Parathyroid adenoma (tissue), 2 donors: ENCODE measurements at regions not wholly inside any gene's neighbourhood (a gene's known extent, or its start where the extent isn't known, plus 50 kb on each side); places are given as distances from the start of the nearest gene placed in this dataset.

Source experiments
- H2AFZ ChIP-seq: fragments of 300-600 bp; sonication (generic); one replicate; pipeline ENCODE4 v1.7.0; 2017; ENCODE audit warnings: antibody characterized with exemption, mild to moderate bottlenecking
- H3K27ac ChIP-seq: fragments of 300-600 bp; sonication (generic); one replicate; pipeline ENCODE4 v1.7.0; 2017
- H3K27me3 ChIP-seq: fragments of 300-600 bp; sonication (generic); one replicate; pipeline ENCODE4 v1.7.0; 2017; ENCODE audit warnings: low read length; ENCODE audit not compliant: control insufficient read depth, insufficient read depth
- H3K36me3 ChIP-seq: fragments of 300-600 bp; sonication (generic); one replicate; pipeline ENCODE4 v1.7.0; 2017; ENCODE audit warnings: low read length; ENCODE audit not compliant: control insufficient read depth, insufficient read depth
- H3K4me1 ChIP-seq: fragments of 300-600 bp; sonication (generic); one replicate; pipeline ENCODE4 v1.7.0; 2017; ENCODE audit warnings: control low read depth
- H3K4me2 ChIP-seq: fragments of 300-600 bp; sonication (generic); one replicate; pipeline ENCODE4 v1.7.0; 2017; ENCODE audit warnings: low read length
- H3K4me3 ChIP-seq: fragments of 300-600 bp; sonication (generic); one replicate; pipeline ENCODE4 v1.7.0; 2017; ENCODE audit warnings: low read depth, low read length
- H3K79me2 ChIP-seq: fragments of 300-600 bp; sonication (generic); one replicate; pipeline ENCODE4 v1.7.0; 2017; ENCODE audit warnings: control low read depth
- H3K9ac ChIP-seq: fragments of 300-600 bp; sonication (generic); one replicate; pipeline ENCODE4 v1.7.0; 2017; ENCODE audit warnings: mild to moderate bottlenecking
- H3K9me3 ChIP-seq: fragments of 300-600 bp; sonication (generic); one replicate; pipeline ENCODE4 v1.7.0; 2017; ENCODE audit warnings: low read length; ENCODE audit not compliant: control insufficient read depth
- TF ChIP-seq, protein P1 (sequence below): fragments of 300-600 bp; sonication (generic); IDR thresholded peaks from one replicate; pipeline ENCODE4 v1.7.0; 2017; ENCODE audit warnings: antibody characterized with exemption, mild to moderate bottlenecking
- donor health status: primary hyperparathyroidism.

DNA sequence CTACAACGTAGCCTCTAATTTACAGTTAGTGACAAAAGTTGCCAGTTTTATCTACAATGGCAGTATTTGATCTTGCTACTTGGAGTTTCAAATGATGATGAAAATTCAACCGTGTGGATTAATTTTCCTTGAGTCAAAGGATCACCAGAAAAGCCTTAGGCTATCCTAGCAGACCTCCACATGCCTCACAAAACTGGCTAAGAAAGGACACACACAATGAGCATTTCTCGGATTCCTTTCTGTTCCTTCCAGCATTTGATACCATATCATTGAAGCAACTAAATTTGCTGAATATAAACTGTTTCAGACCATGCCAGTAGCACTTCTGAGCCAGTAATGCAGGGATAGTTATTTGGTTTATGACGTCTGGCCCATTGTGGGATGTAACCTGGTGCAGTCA, 587.4 kb upstream of the MDFIC2 start:
- no peaks in the 10 kb centered on the region for H3K4me1 ChIP-seq
- H3K4me3 ChIP-seq: no peak overlapping the region
- no peak overlapping the region for H3K27ac ChIP-seq
- TF ChIP-seq, protein P1, sequence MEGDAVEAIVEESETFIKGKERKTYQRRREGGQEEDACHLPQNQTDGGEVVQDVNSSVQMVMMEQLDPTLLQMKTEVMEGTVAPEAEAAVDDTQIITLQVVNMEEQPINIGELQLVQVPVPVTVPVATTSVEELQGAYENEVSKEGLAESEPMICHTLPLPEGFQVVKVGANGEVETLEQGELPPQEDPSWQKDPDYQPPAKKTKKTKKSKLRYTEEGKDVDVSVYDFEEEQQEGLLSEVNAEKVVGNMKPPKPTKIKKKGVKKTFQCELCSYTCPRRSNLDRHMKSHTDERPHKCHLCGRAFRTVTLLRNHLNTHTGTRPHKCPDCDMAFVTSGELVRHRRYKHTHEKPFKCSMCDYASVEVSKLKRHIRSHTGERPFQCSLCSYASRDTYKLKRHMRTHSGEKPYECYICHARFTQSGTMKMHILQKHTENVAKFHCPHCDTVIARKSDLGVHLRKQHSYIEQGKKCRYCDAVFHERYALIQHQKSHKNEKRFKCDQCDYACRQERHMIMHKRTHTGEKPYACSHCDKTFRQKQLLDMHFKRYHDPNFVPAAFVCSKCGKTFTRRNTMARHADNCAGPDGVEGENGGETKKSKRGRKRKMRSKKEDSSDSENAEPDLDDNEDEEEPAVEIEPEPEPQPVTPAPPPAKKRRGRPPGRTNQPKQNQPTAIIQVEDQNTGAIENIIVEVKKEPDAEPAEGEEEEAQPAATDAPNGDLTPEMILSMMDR: no peak
- no peaks in the 10 kb centered on the region for H3K36me3 ChIP-seq
- no peak overlapping the region for H2AFZ ChIP-seq
- no peaks in the 10 kb centered on the region for H3K9me3 ChIP-seq
- H3K9ac ChIP-seq: no peak overlapping the region
- H3K4me2 ChIP-seq: no peak overlapping the region
- H3K79me2 ChIP-seq: no peaks in the 10 kb centered on the region
- H3K27me3 ChIP-seq: no peaks in the 10 kb centered on the region

DNA sequence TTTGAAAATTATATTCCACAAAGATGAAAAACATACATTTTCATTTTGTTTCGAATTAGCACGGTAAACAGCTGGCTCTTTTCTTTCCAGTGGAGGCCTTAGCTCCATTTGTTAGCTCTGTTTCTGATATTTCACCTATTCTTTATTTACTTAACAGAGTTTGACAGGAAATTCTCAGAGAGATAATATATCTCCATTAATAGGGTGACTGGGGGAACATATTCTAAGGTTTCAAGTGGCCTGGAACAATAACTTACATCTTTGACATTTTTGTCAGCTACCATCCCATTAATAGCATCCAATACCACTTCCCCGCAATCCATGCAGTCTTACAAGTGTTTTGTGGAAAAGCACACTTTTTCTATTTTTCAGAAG, 577.6 kb upstream of the MDFIC2 start:
- Histone ChIP-seq H3K79me2 (no peaks in the 10 kb centered on the region), H2AFZ (no peak overlapping the region), H3K4me2 (no peak overlapping the region), H3K4me1 (no peaks in the 10 kb centered on the region), H3K36me3 (no peaks in the 10 kb centered on the region), H3K9ac (no peak overlapping the region), H3K9me3 (no peaks in the 10 kb centered on the region), H3K4me3 (no peak overlapping the region), H3K27ac (no peak overlapping the region), H3K27me3 (no peaks in the 10 kb centered on the region)
- TF ChIP-seq, protein P1: no peak

DNA sequence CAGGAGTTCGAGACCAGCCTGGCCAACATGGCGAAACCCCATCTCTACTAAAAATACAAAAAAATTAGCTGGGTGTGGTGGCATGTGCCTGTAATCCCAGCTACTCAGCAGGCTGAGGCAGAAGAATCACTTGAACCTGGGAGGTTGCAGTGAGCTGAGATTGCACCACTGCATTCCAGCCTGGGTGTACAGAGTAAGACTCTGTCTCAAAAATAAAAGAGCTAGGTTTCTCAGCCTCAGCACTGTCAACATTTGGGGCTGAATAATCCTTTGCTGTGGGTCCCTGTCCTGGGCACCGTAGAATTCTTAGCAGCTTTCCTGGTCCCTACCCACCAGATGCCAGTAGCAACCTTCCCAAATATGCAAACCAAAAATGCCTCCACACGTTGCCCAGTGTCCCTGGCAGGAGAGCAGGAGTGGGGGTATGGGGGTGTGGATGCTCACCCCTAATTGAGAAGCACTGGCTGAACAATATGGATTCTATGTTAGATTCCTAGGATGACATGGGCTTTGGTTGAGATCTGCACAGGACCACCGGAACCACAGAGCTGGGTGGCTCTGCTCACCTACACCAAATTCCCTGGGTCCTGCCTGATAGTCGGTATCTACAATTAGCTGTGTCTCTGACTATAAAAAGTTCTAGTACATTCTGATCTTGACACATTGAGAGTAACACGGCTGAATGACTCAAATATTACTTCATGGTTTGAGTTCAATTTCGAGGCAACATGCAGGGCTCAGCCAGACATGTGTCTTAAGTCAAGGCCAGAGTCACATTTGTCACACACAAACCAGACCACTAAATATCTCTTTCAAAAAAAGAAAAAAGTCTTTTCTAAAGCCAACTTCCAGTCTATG, 577.0 kb upstream of the MDFIC2 start:
- no peak overlapping the region for H3K4me3 ChIP-seq
- H3K27ac ChIP-seq: no peak overlapping the region
- no peak overlapping the region for H3K9ac ChIP-seq
- TF ChIP-seq, protein P1: no peak
- H3K27me3 ChIP-seq: no peaks in the 10 kb centered on the region
- no peak overlapping the region for H2AFZ ChIP-seq
- H3K4me1 ChIP-seq: no peaks in the 10 kb centered on the region
- no peaks in the 10 kb centered on the region for H3K9me3 ChIP-seq
- no peak overlapping the region for H3K4me2 ChIP-seq
- no peaks in the 10 kb centered on the region for H3K79me2 ChIP-seq
- no peaks in the 10 kb centered on the region for H3K36me3 ChIP-seq

DNA sequence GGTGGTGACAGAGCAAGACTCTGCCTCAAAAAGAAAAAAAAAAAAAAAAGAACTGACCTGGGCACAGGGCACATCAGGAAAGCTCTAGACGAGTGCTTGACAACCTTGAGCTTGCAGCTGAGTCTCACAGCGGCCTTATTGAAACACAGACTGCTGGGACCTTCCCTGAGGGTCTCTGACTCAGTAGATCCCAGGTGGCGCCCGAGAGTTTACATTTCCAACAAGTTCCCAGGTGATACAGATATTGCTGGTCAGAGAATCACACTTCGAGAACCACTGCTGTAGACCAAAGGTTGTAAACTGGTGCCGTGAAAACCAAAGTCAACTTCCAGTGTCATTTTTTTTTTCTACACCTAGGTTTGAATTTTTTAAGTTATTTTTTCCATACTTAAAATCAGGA, 573.2 kb upstream of the MDFIC2 start:
- Histone ChIP-seq H3K9me3 (no peaks in the 10 kb centered on the region), H3K27me3 (no peaks in the 10 kb centered on the region), H3K4me3 (no peak overlapping the region), H3K4me2 (no peak overlapping the region), H3K9ac (no peak overlapping the region), H3K27ac (no peak overlapping the region), H2AFZ (no peak overlapping the region), H3K79me2 (no peaks in the 10 kb centered on the region), H3K4me1 (no peaks in the 10 kb centered on the region), H3K36me3 (no peaks in the 10 kb centered on the region)
- TF ChIP-seq, protein P1: no peak

DNA sequence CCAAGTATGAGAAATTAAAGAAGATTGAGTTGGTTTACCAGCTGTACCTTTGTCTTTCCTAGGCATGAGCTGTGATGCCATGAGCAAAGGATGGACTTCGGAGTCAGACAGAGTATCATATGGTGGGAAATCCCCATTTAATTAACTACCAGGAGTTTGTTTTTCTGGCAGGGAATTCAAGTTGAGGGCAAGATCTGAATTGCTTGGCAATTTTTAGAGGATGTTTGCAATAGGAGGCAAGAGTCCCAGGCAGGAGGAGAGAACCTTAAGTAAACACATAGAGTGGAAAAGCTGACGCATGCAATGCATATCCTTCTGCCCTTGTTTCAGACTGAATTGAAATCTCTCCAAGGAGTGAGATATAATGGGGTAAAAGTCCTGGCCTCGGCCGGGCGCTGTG, 569.7 kb upstream of the MDFIC2 start:
- TF ChIP-seq, protein P1: no peak
- no peak overlapping the region for H3K4me2 ChIP-seq
- no peak overlapping the region for H2AFZ ChIP-seq
- no peak overlapping the region for H3K27ac ChIP-seq
- H3K79me2 ChIP-seq: no peaks in the 10 kb centered on the region
- no peaks in the 10 kb centered on the region for H3K27me3 ChIP-seq
- H3K9ac ChIP-seq: no peak overlapping the region
- no peaks in the 10 kb centered on the region for H3K4me1 ChIP-seq
- no peak overlapping the region for H3K4me3 ChIP-seq
- H3K36me3 ChIP-seq: no peaks in the 10 kb centered on the region
- H3K9me3 ChIP-seq: peaks cover 3% of the 10 kb centered on the region
